Hematopoietic multipotent progenitor cell treated with erythropoietin and hydrocortisone succinate and interleukin-3 and kit ligand, for 8 days (in vitro differentiated cells): ENCODE measurements at regions not wholly inside any gene's neighbourhood (a gene's known extent, or its start where the extent isn't known, plus 50 kb on each side); places are given as distances from the start of the nearest gene placed in this dataset.
A peak's percentile ranks its signal among the peaks of the same experiment; 100 is the strongest.

Source experiments
- DNase-seq: peaks from one replicate; pipeline ENCODE4 v3.0.0-alpha.2; 2015

DNA sequence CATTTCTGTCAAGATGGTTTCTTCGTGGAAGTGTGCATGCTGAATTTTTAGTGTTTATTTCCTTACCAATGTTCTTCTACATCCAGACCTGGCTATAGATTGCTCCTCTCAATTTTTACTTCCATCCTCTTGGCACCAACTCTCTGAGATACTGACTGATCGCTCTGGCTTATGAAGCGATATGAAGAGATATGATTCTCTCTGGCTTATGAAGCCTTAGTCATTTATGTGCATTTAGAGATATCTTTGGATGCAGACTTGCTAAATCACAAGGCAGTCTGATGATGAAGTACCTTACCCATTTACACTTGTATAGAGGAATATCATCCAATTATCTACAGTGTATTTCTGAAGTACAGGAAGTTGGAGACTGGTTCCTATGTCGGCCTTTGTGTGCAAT is 295.4 kb upstream of the STXBP5 start:
- peak; percentile 31 for DNase-seq

DNA sequence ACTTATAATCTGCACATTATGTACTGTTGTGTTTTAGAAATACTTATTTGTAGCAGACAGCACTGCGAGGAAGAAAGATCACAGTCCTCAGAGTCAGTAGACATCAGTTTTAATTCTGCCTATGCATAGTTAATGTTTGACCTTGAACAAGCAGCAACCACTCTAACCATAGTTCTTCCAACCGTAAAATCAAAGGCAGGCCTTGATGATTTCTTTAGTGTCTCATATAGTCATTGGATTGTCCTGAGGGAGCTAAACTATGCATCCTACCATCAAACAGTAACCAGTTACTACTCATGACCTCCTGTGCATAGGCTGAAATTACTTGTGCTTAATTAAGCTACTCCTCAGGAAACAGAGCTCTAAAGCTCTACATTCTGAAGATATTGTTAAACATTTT is 294.8 kb upstream of the STXBP5 start:
- no peak for DNase-seq

DNA sequence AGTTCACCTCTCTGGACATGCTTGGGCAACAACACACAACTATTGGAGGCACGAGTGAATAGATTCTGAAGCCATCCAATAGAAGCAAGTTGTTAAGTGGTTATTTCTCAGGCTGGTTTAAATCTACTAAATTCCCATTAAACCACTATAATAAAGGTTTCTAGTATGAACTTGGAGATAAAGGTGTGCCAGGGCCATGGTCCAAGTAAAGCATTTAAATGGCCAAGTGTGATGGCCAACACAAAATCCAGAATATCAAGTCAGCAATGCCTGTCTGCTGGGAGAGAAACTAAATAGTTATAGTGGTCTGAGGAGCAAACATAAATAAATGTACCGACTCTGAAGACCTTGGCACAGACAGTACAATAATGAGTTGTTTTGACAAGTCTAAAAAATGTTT is 294.3 kb upstream of the STXBP5 start:
- DNase-seq = no peak

DNA sequence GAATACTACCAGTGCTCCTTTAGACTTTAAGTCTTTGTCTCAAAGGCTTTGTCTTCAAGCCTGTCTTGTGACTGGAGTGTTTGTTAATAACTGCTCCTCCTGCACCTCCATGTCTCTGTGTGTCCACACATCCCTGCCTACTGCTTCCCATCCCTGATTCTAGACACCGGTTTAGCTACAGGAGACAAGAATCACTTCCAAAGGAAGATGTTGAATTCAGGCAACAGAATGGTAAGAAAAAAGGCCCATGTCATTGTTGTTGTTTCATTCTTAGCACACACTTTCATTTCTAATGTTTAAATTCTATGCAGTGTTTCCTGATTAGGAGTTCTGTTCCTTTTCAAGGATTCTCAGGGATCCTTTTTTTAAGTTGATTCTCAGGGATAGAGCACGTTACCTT is 293.6 kb upstream of the STXBP5 start:
- no peak for DNase-seq

DNA sequence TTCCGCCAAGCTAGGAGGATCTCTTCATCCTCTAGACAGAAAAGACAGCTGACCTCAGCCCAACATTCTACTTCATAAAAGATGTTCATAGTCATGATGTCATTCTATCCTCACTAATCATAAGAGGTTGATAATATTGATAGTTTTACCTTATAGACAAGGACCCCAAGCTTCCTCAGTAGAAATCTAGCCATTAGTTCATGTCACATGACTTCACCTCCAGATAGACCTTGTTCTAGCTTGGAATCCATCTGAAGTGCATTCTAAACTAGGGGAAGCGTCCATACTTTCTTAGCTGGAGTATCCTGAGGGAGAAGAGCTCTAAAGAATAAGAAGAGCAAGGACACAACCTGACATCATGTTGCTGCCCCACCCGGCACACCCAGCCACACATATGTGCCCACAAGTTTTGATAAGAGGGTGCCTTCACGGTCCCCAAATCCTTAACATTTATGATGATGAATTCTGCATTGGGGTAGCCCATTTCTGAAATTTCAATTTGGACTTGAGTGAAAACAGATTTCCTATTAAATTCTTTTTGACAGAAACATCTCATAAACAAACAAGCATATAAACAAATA is 292.5 kb upstream of the STXBP5 start:
- peak; percentile 67 for DNase-seq

DNA sequence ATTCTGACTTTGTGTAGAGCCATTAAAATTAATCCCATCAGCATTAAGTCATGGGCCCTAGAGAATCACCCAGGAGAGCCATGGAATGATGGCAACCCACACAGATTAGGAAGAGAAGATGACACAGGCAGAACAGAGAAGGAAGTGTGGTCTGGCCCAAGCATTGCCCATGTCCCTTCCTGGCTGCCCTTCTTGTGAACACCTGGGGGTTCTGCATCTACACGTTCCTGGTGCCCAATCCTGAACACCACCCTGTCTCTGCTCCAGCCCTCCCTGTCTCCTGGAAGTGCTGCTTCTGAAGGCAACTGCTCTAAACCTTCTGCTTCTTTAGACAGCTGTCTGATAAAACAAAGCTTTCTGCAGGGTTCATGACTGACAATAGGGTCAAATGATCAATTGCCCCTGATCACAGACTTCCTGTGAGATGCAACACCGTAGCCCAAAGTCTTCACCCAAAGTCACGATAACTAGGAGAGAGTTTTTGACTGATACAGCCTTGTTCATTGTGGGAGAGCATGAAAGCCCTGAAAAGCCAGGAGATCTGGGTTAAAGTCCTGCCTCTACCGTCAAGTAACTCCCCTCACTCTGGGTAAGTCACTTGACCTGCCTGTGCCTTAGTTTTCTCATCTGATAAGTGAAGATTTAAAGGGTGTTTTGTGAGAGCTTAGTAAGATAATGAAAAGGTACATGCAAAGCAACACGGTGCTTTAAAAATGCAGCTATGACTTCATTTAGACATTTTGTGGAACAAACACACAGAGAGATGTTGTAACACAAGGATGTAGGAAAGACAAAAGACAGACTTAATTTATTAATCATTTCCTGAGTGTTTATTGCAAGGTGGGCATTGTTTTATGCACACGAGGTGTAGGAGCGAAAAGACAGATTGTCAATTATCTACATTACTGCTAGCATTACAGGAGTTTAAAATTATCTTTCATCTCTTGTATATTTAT is 291.2 kb upstream of the STXBP5 start:
- peak; percentile 37 for DNase-seq

DNA sequence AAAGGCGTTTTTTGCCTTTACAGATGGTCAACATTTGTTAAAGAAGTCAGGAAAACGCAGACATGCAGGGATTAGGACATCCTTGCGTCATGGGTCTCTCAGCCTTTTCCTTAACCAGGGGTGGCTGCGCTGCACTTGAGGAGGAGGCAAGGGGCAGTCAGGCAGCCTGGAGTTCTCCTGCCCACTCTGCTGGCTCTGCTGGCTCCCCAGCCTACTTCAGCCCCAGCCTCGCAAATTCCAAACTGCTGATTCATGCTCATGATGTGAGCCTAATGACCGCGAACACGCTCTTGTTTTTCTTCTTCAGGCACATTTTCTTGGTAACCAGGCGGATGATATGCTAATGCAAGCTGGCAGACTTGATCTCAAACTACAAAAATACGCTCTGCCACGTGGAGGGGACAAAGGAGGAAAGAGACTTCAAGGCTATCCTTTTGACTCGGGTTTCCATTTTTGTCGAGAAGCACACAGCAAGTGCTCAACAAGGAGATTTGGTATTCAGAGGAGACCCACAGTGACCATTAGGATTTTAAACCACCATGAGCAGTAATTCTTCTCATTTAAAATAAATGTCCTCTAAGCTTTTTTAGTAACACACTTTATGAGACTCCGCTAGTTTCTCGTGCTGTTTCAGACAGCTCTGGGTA is 290.3 kb upstream of the STXBP5 start:
- peak; percentile 90 for DNase-seq

DNA sequence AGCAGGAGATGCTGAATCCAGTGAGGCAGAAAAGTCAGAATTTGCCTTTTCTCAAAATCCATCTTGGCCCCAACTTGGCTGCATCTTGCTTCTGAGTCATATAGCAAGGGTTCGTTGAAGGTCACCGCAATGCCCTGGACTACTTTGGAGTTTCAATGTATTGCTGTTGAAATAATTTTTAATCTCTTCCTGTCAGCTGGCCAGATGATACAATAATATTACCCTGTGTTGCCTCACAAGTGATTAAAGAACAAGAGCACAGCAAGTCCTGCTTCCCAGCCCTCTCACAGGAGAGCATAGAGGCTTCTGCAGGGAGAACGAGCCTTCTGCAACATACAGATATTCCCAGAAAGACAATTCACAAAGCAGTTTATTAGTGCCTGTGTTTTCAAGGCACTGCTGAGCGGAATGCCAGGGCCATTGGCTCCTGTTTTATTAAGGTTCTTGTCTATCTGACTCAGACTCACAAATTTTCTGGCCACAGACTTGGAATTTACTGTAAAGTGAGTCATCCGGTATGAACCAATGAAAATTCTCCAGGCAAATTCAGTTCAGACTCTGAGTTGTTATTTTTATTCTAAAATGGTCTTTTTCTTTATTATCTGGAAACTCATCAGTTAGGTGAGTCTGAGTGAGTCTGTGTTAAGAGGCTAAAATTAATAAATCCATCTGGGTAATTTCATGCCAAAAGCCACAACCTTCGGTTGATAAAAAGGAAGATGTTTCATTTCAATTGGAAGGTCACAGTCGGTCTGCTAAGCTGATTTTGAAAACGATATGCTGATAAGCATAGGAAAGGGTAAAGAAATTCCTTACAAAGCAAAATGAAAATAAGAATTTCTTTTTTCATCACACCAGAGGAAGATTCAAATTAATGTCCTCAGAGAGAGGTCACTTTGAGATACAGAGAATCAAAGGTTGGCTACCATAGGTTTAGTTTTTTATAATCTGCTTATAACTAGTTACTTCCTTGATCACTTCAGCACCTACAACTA is 289.4 kb upstream of the STXBP5 start:
- peak; percentile 92 for DNase-seq

DNA sequence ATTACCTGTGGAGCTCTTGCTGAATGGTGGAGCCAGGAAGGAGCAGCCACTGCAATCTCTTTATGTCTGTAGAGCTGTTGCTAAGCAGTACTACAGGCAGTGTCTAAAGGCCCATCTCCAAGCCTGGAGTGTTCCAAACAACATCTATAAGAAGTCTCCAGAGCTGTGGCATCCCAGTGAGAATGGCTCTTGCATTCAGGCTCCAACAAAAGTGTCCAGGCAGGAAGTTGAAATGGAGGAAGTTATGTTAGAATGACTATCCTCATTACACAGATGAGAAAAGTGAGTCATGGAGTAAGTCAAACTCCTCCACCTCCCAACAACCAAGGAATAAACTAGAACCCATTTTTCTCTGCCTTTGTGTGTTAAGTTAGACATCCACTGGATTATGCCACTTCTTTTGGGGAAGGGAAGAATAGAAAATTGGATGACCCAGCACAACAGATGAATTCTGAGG is 288.5 kb upstream of the STXBP5 start:
- no peak for DNase-seq

DNA sequence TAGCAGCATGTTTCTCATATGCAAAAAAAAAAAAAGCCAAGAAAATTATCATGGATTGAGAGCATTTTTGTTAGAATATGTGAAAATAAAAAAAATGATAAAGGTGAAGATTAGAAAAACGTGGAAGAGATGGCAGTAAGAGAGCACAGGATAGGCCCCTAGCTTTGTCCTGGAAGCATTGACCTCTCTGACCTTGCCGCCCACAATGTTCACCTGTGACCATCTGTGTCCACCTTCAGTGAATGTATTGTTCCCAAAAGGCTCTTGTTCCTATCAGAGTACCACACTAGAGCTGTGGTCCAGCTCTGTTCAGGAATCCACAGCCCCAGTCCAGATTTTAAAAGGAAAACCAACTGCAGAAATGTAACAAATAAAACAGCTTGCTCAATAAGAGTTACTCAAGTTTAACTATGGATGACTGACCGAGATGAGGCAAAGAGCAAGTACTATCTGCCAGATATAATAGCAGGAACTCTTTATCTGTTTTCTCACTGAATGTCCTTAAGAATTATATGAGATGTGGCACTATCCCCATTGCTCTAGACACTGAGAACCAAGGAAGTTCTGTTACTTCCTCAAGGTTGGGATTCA is 287.7 kb upstream of the STXBP5 start:
- no peak for DNase-seq

DNA sequence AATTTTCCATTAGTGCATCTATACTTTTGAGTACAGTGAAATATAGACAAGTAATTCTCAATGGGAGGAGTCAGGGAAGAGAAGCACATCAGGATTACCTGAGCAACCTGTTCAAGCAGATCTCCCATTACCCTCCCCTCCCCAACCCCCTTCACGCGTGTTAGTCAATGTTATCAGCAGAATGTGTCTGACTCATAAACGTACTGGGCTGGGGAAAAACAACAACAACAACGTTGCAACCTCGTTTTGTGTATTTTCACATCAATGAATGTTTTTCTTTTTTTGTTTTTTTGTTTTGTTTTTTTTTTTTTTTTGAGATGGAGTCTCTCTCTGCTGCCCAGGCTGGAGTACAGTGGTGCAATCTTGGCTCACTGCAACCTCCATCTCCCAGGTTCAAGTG is 287.0 kb upstream of the STXBP5 start:
- no peak for DNase-seq

DNA sequence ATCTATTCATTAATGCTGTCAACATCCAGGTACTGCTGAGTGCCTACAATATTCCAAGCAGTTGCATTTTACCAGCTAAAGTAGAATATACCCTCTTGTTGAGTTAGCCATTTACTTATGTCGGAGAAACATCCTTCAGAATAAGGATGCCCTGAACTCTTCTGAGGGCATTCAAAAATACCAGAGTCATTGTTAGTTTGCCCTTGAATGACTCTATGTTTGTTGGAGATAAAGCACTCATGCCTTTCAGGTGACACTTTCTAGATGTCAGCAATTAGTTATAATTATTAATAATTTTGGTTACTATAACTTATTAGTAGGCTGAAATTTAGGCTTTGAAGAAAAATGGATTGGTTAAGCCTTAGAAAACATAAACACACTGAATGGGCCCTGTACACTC is 286.2 kb upstream of the STXBP5 start:
- DNase-seq = no peak

DNA sequence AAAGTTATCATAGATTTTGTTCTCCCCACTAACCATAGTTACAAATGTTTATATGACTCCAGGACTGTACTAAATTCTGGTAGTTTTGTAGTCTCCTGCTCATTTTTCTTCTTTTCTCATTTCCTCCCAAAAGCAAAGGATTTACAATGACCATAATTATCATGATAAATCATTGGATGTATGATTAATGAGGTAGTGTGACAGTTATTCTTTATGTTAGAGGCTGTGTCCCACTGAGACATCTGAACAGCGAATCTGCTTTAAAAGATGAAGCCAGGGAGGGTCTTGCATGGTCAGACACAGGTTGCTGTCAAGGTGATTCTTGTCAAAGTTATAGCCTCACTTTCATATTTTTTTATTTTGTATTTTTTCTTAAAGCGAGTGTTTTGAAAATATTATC is 285.2 kb upstream of the STXBP5 start:
- no peak for DNase-seq

DNA sequence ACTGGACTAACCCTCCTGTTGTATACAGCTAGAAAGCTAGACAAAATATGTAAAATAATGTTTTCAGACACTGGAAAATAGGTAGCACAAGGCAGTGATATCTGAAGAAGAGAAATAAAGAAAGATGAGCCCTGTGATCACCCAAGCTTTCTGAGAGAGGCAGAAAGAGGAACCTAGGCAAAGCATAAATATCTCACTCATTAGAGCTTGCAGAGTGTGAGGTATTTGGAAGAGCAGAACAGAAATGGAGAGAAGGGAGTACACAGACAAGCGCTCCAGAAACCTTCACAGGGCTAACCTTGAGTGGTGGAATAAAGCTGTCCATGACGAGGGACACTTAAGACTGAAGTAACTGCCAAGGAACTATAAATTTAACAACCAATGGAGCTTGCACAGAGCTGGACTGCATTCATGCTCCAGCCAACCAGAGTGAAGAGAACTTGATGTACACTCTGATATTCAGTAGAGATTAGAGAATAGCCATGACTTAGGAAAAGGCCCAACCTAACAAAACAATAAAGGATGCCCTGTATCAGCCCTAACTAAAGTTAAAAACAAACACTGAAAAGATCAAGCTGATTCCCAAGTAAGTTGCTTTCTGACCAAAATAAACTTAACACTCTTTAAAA is 280.9 kb upstream of the STXBP5 start:
- DNase-seq = no peak

DNA sequence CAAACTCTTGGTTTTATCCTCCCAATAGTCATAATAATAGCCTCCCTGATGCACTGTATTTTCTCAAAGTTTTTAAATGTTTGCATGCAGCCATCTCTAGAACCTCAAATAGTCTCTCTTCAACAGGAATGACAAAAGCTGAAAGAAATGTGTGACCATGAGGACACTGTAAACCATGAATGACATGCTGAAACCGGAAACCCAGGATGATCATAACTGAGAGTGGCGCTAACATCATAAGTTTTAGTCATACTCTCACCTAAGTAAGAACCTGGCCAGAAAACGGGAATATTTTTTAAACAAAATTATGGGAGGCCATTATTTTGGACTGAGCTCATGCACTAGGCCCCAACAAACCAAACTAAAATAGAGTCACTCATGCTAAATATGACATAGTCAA is 278.4 kb upstream of the STXBP5 start:
- no peak for DNase-seq

DNA sequence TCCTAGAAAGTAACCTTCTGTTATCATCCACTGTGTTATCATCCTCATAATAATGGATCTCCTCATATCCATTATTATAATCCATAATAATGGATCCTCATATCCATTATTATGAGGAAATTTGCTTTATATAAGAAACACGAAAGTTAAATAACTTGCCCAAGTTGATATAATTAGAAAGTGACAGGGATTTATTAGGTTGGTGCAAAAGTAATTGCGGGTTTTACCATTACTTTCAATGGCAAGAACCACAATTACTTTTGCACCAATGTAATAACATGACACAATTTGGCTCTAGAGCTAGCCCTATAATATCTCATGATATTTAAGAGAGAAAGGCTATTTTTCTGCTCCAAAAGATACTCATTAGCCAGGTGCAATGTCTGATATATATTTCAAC is 275.7 kb upstream of the STXBP5 start:
- no peak for DNase-seq

DNA sequence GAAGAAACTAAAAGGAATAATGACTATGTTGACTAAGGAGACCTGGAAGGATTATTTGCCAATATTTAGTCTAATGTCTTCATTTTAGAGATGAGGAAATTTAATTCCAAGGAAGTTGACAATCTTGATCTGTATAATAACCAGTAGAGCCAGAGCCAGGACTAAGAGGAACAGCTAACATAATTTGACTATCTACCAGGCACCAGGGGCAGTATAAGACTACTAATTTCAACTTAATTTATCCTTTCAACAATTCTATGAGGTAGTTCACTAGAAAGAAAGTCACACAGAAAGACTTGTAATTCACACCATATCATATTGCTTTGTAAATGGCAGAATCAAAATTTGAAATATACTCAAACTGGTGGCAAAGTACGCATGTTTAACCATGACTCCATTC is 273.0 kb upstream of the STXBP5 start:
- peak; percentile 23 for DNase-seq

DNA sequence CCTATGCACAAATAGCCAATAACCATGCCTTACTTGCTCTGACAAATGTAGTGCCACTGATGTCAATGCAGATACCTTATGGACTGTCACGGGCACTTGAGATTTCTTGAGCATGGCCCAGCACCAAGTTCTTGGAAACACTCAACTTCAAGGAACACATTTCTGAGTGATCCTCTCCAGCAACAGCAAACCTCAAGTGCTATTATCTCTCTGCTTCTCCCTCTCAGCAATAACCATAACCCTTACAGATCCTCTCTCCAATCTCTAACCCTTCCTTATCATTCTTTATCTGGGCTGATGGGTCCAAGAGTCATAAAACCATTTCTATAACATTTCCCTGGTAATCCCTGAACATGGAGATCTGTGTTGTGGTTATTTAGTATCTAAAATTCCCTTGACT is 266.9 kb upstream of the STXBP5 start:
- DNase-seq = peak; percentile 70

DNA sequence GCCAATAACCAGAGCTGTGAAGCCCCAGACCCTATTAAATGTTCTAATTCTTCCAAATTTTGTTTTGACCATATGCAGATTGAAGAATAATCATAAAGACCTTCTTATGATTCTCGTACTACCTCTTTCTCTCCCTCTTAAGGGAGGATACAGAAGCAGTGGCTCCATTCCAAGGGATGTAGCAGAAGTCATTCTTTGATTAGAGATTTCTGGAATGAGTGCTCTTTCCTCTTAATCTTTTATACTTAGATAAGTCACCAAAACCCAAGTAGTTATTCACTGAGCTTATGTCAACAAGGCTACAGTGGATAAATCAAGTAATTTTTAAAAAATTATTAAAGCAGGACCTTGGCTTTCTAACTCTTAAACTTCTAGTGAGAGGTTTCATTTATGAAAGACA is 266.0 kb upstream of the STXBP5 start:
- peak; percentile 60 for DNase-seq

DNA sequence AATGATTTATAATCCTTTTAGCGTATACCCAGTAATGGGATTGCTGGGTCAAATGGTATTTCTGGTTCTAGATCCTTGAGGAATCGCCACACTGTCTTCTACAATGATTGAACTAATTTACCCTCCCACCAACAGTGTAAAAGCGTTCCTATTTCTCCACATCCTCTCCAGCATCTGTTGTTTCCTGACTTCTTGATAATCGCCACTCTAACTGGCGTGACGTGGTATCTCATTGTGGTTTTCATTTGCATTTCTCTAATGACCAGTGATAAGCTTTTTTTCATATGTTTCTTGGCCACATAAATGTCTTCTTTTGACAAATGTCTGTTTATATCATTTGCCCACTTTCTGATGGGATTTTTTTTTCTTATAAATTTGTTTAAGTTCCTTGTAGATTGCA is 264.8 kb upstream of the STXBP5 start:
- DNase-seq = peak; percentile 84

DNA sequence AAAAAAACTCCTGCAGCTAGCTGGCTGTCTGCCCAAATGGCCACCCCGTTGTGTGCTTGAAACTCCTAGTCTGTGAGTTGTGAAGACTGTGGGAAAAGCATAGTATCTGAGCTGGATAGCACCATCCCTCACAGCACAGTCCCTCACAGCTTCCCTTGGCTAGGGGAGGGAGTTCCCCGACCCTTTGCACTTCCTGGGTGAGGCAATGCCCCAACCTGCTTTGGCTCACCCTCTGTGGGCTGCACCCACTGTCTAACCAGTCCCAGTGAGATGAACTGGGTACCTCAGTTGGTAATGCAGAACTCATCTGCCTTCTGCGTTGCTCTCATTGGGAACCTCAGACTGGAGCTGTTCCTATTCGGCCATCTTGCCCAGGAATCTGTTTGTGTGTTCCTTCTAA is 260.6 kb upstream of the STXBP5 start:
- no peak for DNase-seq

DNA sequence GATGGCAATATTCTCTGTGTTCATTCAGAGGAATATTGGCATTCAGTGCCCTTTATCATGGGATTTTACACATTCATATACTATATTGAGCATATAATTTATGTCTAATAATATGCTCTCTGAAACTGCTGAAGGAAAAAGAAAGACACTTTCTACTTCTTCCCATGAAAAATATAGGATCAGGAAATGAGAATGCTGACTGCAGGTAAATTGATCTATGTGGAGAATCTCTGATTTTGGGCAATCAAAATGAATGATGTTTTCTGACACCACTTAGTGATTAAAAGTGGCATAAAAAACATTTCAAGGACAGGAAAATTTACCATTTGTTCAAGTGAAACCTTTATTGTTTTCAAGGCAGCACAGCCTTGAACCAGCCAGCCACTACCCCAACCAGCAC is 260.1 kb upstream of the STXBP5 start:
- DNase-seq = no peak
